ENCODE measurements at regions not wholly inside any gene's neighbourhood (a gene's known extent, or its start where the extent isn't known, plus 50 kb on each side); places are given as distances from the start of the nearest gene placed in this dataset.

DNA sequence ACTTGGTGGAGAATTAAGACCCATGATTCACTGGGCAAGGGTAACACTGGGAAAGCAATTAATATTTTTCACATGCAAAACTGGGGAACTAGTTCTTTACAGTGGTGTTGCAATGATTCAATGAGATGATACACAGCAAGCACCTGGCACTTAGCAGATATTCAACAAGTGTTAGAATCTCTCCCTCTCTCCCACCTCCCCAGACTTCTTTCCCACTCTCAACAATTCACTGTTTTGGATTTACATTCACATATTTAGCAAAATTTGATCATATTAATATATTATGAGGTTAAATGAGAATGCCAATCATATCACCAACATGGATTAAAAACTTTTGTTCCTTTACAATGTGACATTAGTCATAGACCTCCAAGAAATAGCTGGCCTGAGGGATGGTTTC, 223.1 kb upstream of the GRIP1 start:
- TF ChIP-seq, protein P1, sequence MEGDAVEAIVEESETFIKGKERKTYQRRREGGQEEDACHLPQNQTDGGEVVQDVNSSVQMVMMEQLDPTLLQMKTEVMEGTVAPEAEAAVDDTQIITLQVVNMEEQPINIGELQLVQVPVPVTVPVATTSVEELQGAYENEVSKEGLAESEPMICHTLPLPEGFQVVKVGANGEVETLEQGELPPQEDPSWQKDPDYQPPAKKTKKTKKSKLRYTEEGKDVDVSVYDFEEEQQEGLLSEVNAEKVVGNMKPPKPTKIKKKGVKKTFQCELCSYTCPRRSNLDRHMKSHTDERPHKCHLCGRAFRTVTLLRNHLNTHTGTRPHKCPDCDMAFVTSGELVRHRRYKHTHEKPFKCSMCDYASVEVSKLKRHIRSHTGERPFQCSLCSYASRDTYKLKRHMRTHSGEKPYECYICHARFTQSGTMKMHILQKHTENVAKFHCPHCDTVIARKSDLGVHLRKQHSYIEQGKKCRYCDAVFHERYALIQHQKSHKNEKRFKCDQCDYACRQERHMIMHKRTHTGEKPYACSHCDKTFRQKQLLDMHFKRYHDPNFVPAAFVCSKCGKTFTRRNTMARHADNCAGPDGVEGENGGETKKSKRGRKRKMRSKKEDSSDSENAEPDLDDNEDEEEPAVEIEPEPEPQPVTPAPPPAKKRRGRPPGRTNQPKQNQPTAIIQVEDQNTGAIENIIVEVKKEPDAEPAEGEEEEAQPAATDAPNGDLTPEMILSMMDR (IDR thresholded peaks at IDR 0.05) = no peak
- TF ChIP-seq POLR2A (IDR thresholded peaks at IDR 0.05) = no peak
- intact Hi-C loops (cut with DNase I) = no loop called here
- Histone ChIP-seq H3K4me1 (peaks cover 0 to 16% (median 0%) of the 10 kb centered on the region in 12 donors), H3K9me3 (no peaks in the 10 kb centered on the region), H3K27me3 (no peaks in the 10 kb centered on the region), H3K4me3 (no peak overlapping the region), H3K36me3 (no peaks in the 10 kb centered on the region), H3K27ac (no peak overlapping the region)
- no peak for DNase-seq
- ATAC-seq = no peak

DNA sequence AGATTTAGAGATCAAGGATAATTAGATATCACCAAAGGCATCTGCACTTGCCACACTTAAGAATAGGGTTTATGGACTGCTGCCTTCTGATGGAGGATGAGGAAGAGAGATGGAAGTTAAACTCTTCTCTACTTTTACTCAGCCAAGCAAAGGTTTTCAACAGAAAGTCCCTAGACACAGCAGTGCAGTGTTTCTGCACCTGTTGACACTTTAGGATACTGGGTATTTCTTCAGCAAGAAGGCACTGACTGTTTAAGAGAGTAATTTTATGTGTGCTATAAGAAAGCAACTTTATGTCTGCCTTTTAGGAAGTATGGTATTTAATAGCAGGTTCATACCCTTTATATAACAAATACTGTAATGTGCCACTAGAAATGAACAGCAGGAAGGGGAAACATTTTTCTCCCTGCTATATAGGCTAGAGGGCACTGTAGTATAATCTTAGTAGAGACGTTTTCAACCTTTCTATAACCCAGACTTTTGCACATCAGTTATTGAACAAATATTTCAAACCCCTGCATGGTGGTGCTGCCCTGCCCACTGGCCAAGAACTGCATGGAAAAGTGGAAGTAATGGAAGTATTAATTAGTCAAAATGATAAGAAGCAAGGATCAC, 225.0 kb upstream of the GRIP1 start:
- Histone ChIP-seq H3K9me3 (no peaks in the 10 kb centered on the region), H3K36me3 (no peaks in the 10 kb centered on the region), H3K27ac (no peak overlapping the region), H3K27me3 (no peaks in the 10 kb centered on the region), H3K4me1 (peaks cover 0 to 16% (median 0%) of the 10 kb centered on the region in 12 donors), H3K4me3 (no peak overlapping the region)
- DNase-seq (no peak), ATAC-seq (no peak)
- intact Hi-C loops (cut with DNase I) = no loop called here
- no peak for TF ChIP-seq POLR2A (IDR thresholded peaks at IDR 0.05)
- TF ChIP-seq, protein P1 (IDR thresholded peaks at IDR 0.05) = peak in 1 of 12 donors; percentile 13
- 10 to 15% (median 12%) methylated on average over 1 of the region's 1 CpG for WGBS, 4 donors

DNA sequence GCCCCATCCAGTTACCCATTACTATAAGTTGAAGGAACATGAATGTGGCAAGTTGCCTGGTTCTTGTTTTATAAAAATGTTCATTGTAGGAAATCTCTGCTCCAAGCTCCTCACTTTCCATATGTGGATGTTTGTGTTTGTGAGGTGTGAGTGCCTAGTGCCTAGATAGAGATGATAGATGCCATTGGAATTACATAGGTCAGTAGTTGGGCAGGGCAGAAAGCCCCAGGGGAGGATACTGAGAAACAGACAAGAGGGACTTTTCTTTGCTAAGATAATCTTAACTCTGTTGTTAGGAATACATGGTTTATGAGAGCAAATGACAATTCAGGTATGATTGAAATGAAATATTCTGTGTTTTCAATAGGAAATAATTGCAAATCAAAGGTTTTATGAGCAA, 226.3 kb upstream of the GRIP1 start:
- TF ChIP-seq, protein P1 (IDR thresholded peaks at IDR 0.05) = no peak
- no peak for TF ChIP-seq POLR2A (IDR thresholded peaks at IDR 0.05)
- no peak for DNase-seq
- Histone ChIP-seq H3K4me3 (no peak overlapping the region), H3K27ac (no peak overlapping the region), H3K9me3 (no peaks in the 10 kb centered on the region), H3K4me1 (peaks cover 0 to 15% (median 0%) of the 10 kb centered on the region in 12 donors), H3K36me3 (no peaks in the 10 kb centered on the region), H3K27me3 (no peaks in the 10 kb centered on the region)
- intact Hi-C loops (cut with DNase I) = no loop called here
- ATAC-seq = no peak

DNA sequence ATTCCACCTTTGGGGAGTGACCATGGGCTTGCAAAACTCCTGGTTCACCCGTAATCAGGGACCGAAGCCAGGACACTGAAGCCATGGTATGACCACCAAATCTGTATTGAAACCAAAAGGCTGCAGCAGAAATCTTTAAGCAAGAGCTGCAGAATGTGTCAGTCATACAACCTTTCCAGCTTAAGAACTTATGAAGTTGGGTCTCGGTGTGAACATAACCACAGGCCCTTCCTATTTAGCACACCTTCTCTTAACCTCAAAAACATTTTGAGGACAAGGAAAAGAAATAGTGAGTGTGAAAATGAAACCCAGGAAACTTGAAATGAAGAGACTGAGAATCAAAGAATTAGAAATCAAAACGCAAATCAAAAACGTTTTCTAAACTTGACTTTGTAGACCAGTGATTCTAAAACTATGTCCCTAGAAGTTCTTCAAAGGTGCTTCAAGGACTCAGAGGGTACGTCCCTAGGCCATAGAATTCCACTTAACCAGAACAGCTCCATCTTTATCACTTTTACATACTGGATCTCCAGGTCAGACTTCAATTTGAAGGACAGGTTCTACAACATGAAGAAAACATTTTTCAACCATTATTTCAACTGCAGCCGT, 231.6 kb upstream of the GRIP1 start:
- WGBS, 4 donors = 82 to 87% (median 85%) methylated on average over 7 of the region's 7 CpGs
- Histone ChIP-seq H3K36me3 (no peaks in the 10 kb centered on the region), H3K27me3 (no peaks in the 10 kb centered on the region), H3K4me1 (no peaks in the 10 kb centered on the region), H3K9me3 (no peaks in the 10 kb centered on the region), H3K4me3 (no peak overlapping the region), H3K27ac (no peak overlapping the region)
- TF ChIP-seq, protein P1 (IDR thresholded peaks at IDR 0.05) = no peak
- no peak for TF ChIP-seq POLR2A (IDR thresholded peaks at IDR 0.05)
- ATAC-seq = no peak
- intact Hi-C loops (cut with DNase I) = no loop called here
- DNase-seq = no peak
